HL-60 (cell line): ENCODE measurements at regions not wholly inside any gene's neighbourhood (a gene's known extent, or its start where the extent isn't known, plus 50 kb on each side); places are given as distances from the start of the nearest gene placed in this dataset.

Experiments
- DNase-seq, 2 experiments: peaks; one replicate each; pipeline ENCODE4 v3.0.0-alpha.2; 2010 to 2020; ENCODE audit warnings: low read depth in 1 of 2, low spot score in 1 of 2
- H3K27ac ChIP-seq: fragments of 250-450 bp; sonication (Bioruptor Pico); replicated peaks from 2 replicates; pipeline ENCODE4 v1.5.1; 2020; ENCODE audit warnings: mild to moderate bottlenecking, moderate library complexity
- H3K27me3 ChIP-seq: fragments of 250-450 bp; sonication (Bioruptor Pico); 2 replicates; pipeline ENCODE4 v1.5.1; 2021; ENCODE audit warnings: mild to moderate bottlenecking, moderate library complexity; ENCODE audit not compliant: insufficient read depth, poor library complexity, severe bottlenecking
- H3K4me3 ChIP-seq: replicated peaks from 2 replicates; pipeline ENCODE4 v1.5.1; 2011; ENCODE audit warnings: mild to moderate bottlenecking, control low read depth, low read length; ENCODE audit not compliant: insufficient read depth
- GABPA ChIP-seq: IDR thresholded peaks from 2 replicates; pipeline ENCODE4 v1.6.1; 2012; ENCODE audit warnings: low read depth
- POLR2AphosphoS5 ChIP-seq: IDR thresholded peaks from 2 replicates; pipeline ENCODE4 v1.6.1; 2012; ENCODE audit warnings: low read depth
- SPI1 ChIP-seq: IDR thresholded peaks from 2 replicates; pipeline ENCODE4 v1.6.1; 2012; ENCODE audit warnings: low read depth, mild to moderate bottlenecking, borderline replicate concordance
- TF ChIP-seq, protein P1 (sequence below): IDR thresholded peaks from 2 replicates; pipeline ENCODE4 v1.6.1; 2012; ENCODE audit warnings: low read depth; ENCODE audit not compliant: insufficient replicate concordance
- TF ChIP-seq, protein P2 (sequence below): IDR thresholded peaks from one replicate; pipeline ENCODE4 v1.5.1; 2011; ENCODE audit warnings: low read length, control low read depth, inconsistent platforms; ENCODE audit not compliant: insufficient read depth

DNA sequence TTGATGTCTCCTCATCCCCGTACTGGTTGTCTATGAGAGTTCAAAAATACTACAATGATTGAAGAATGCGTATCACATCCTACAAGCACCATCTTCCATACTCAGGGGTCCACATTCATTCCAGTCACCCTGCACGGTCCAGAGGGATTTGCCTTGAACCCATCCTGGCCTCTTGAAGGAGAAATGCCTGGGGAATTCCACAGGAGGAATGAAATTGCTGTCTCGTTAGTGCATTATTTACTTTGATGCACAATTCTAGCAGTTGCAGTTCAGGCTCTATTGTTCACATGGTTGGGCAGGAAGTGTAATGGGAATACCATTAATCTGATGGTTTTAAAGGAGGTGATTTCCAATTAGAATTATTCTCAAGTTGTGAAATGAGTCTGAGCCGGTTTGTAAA, 369.1 kb upstream of the XYLT1 start:
- H3K27me3 ChIP-seq = no peaks in the 10 kb centered on the region
- DNase-seq = no peak
- H3K27ac ChIP-seq = no peak overlapping the region
- H3K4me3 ChIP-seq = no peak overlapping the region
- TF ChIP-seq, protein P1, sequence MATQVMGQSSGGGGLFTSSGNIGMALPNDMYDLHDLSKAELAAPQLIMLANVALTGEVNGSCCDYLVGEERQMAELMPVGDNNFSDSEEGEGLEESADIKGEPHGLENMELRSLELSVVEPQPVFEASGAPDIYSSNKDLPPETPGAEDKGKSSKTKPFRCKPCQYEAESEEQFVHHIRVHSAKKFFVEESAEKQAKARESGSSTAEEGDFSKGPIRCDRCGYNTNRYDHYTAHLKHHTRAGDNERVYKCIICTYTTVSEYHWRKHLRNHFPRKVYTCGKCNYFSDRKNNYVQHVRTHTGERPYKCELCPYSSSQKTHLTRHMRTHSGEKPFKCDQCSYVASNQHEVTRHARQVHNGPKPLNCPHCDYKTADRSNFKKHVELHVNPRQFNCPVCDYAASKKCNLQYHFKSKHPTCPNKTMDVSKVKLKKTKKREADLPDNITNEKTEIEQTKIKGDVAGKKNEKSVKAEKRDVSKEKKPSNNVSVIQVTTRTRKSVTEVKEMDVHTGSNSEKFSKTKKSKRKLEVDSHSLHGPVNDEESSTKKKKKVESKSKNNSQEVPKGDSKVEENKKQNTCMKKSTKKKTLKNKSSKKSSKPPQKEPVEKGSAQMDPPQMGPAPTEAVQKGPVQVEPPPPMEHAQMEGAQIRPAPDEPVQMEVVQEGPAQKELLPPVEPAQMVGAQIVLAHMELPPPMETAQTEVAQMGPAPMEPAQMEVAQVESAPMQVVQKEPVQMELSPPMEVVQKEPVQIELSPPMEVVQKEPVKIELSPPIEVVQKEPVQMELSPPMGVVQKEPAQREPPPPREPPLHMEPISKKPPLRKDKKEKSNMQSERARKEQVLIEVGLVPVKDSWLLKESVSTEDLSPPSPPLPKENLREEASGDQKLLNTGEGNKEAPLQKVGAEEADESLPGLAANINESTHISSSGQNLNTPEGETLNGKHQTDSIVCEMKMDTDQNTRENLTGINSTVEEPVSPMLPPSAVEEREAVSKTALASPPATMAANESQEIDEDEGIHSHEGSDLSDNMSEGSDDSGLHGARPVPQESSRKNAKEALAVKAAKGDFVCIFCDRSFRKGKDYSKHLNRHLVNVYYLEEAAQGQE = no peak
- TF ChIP-seq GABPA (no peak), SPI1 (no peak), POLR2AphosphoS5 (no peak)
- TF ChIP-seq, protein P2, sequence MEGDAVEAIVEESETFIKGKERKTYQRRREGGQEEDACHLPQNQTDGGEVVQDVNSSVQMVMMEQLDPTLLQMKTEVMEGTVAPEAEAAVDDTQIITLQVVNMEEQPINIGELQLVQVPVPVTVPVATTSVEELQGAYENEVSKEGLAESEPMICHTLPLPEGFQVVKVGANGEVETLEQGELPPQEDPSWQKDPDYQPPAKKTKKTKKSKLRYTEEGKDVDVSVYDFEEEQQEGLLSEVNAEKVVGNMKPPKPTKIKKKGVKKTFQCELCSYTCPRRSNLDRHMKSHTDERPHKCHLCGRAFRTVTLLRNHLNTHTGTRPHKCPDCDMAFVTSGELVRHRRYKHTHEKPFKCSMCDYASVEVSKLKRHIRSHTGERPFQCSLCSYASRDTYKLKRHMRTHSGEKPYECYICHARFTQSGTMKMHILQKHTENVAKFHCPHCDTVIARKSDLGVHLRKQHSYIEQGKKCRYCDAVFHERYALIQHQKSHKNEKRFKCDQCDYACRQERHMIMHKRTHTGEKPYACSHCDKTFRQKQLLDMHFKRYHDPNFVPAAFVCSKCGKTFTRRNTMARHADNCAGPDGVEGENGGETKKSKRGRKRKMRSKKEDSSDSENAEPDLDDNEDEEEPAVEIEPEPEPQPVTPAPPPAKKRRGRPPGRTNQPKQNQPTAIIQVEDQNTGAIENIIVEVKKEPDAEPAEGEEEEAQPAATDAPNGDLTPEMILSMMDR = no peak

DNA sequence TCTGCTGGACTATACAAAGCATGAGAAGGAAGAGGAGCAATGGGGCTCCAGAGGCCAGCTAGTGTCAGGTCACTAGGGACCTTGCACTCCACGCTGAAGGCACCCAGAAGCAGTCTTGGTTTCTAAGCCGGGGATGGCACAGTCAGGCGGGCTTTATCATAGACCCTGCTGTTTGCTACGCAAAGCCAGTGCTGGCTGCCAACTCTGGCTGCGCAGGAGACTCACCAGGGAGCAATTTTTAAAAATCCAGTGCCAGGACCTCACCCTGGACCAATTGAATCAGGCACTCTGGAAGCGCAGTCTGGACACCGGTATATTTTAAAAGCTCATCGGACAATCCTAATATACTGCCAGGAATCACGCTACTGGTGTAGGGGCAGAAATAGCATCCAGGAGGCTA, 368.5 kb upstream of the XYLT1 start:
- DNase-seq = no peak
- no peaks in the 10 kb centered on the region for H3K27me3 ChIP-seq
- TF ChIP-seq, protein P1 = no peak
- TF ChIP-seq, protein P2 = no peak
- no peak for TF ChIP-seq GABPA
- no peak for TF ChIP-seq SPI1
- no peak for TF ChIP-seq POLR2AphosphoS5
- no peak overlapping the region for H3K27ac ChIP-seq
- H3K4me3 ChIP-seq = no peak overlapping the region

DNA sequence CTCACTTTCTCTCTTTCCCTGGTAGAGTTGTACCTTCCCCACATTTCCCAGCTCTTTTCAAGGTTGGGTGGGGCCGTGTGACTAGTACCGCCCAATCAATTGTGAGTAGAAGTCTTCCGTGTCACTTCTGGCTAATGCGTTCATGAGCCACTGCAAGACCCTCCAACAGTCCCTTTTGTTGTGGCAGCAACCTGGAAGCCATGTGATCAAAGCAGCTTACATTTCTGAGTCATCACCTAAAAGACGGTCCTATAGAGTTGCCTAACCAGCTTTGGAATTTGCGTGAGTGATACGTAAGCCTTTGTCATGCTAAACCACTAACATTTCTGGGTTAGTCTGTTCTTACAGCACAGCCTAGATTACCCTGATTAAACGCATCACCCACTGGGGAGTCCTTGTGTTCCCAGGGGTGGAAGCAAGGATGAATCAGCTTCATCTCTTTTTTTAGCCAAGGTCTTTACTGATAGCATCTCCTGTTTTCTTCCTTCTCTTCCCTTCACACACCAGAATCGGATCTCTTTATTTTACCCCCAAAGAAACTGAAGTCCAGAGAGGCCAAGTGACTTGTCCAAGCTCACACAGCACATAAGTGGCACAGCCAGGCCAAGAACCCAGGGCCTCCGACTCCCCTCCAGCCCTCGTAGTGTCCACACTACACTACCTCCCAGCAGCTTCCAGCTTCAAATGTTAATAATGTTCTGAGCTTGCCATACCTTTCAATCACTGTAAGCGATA, 366.3 kb upstream of the XYLT1 start:
- H3K27me3 ChIP-seq = no peaks in the 10 kb centered on the region
- no peak overlapping the region for H3K4me3 ChIP-seq
- TF ChIP-seq SPI1 (no peak), POLR2AphosphoS5 (no peak), GABPA (no peak)
- TF ChIP-seq, protein P1 = no peak
- TF ChIP-seq, protein P2 = no peak
- no peak for DNase-seq
- H3K27ac ChIP-seq = no peak overlapping the region
